ENCODE measurements at regions not wholly inside any gene's neighbourhood (a gene's known extent, or its start where the extent isn't known, plus 50 kb on each side); places are given as distances from the start of the nearest gene placed in this dataset.
"Not testable (repeated sequence)": the region's sequence is repeated elsewhere in the genome, so short reads cannot be mapped to it uniquely, and the experiment has no call there.

- Histone ChIP-seq H3K36me3 (ENCODE audit: control insufficient read depth, insufficient read depth, low read length) (no peaks in the 10 kb centered on the region), H3K9me3 (ENCODE audit: control insufficient read depth, insufficient read depth, low read depth, low read length) (no peaks in the 10 kb centered on the region), H3K4me1 (ENCODE audit: control insufficient read depth, insufficient read depth, low read length) (no peaks in the 10 kb centered on the region), H3K27me3 (ENCODE audit: control insufficient read depth, insufficient read depth, low read length) (no peaks in the 10 kb centered on the region; the same call in 1 of the 2 replicates), H3K4me3 (ENCODE audit: low read depth, low read length) (no peak overlapping the region), H3K9ac (ENCODE audit: low read length) (no peak overlapping the region), H3K27ac (ENCODE audit: low read depth, low read length) (no peak overlapping the region)
Observed at GRCh38 chrX:22589845-22590244, 317.1 kb downstream of the CBLL2 start.

GRCh38 chrX:22594766-22595165 lies 322.1 kb downstream of the CBLL2 start:
- H3K4me1 ChIP-seq (ENCODE audit: control insufficient read depth, insufficient read depth, low read length) = no peaks in the 10 kb centered on the region
- H3K9ac ChIP-seq (ENCODE audit: low read length) = no peak overlapping the region
- no peak overlapping the region for H3K4me3 ChIP-seq (ENCODE audit: low read depth, low read length)
- no peaks in the 10 kb centered on the region for H3K9me3 ChIP-seq (ENCODE audit: control insufficient read depth, insufficient read depth, low read depth, low read length)
- no peak overlapping the region for H3K27ac ChIP-seq (ENCODE audit: low read depth, low read length)
- no peaks in the 10 kb centered on the region for H3K36me3 ChIP-seq (ENCODE audit: control insufficient read depth, insufficient read depth, low read length)
- H3K27me3 ChIP-seq (ENCODE audit: control insufficient read depth, insufficient read depth, low read length) = no peaks in the 10 kb centered on the region; the same call in 1 of the 2 replicates

- Histone ChIP-seq H3K9me3 (ENCODE audit: control insufficient read depth, insufficient read depth, low read depth, low read length) (no peaks in the 10 kb centered on the region), H3K27me3 (ENCODE audit: control insufficient read depth, insufficient read depth, low read length) (no peaks in the 10 kb centered on the region), H3K27ac (ENCODE audit: low read depth, low read length) (no peak overlapping the region), H3K4me3 (ENCODE audit: low read depth, low read length) (no peak overlapping the region), H3K9ac (ENCODE audit: low read length) (no peak overlapping the region), H3K4me1 (ENCODE audit: control insufficient read depth, insufficient read depth, low read length) (no peaks in the 10 kb centered on the region), H3K36me3 (ENCODE audit: control insufficient read depth, insufficient read depth, low read length) (no peaks in the 10 kb centered on the region)
Observed at GRCh38 chrX:22603060-22603459, 330.3 kb downstream of the CBLL2 start.

GRCh38 chrX:22609452-22609851 lies 336.7 kb downstream of the CBLL2 start:
- not testable (repeated sequence) for H3K9ac ChIP-seq (ENCODE audit: low read length); H3K27ac ChIP-seq (ENCODE audit: low read depth, low read length); H3K27me3 ChIP-seq (ENCODE audit: control insufficient read depth, insufficient read depth, low read length)

GRCh38 chrX:22616867-22617266 lies 344.2 kb downstream of the CBLL2 start:
- no peaks in the 10 kb centered on the region for H3K4me1 ChIP-seq (ENCODE audit: control insufficient read depth, insufficient read depth, low read length)

More at GRCh38 chrX:22609452-22609851, 336.7 kb downstream of the CBLL2 start:
- H3K9me3 ChIP-seq (ENCODE audit: control insufficient read depth, insufficient read depth, low read depth, low read length) = peaks cover 12% of the 10 kb centered on the region
- H3K4me3 ChIP-seq (ENCODE audit: low read depth, low read length); H3K36me3 ChIP-seq (ENCODE audit: control insufficient read depth, insufficient read depth, low read length); H3K4me1 ChIP-seq (ENCODE audit: control insufficient read depth, insufficient read depth, low read length): not testable (repeated sequence)

GRCh38 chrX:22627576-22627975 lies 354.9 kb downstream of the CBLL2 start:
- no peak overlapping the region for H3K9ac ChIP-seq (ENCODE audit: low read length)

More at GRCh38 chrX:22616867-22617266, 344.2 kb downstream of the CBLL2 start:
- Histone ChIP-seq H3K4me3 (ENCODE audit: low read depth, low read length) (no peak overlapping the region), H3K36me3 (ENCODE audit: control insufficient read depth, insufficient read depth, low read length) (no peaks in the 10 kb centered on the region), H3K27me3 (ENCODE audit: control insufficient read depth, insufficient read depth, low read length) (no peaks in the 10 kb centered on the region), H3K27ac (ENCODE audit: low read depth, low read length) (no peak overlapping the region), H3K9ac (ENCODE audit: low read length) (no peak overlapping the region), H3K9me3 (ENCODE audit: control insufficient read depth, insufficient read depth, low read depth, low read length) (no peaks in the 10 kb centered on the region)

GRCh38 chrX:22628275-22628674 lies 355.6 kb downstream of the CBLL2 start:
- Histone ChIP-seq H3K27ac (ENCODE audit: low read depth, low read length) (no peak overlapping the region), H3K27me3 (ENCODE audit: control insufficient read depth, insufficient read depth, low read length) (no peaks in the 10 kb centered on the region; the same call in 1 of the 2 replicates), H3K36me3 (ENCODE audit: control insufficient read depth, insufficient read depth, low read length) (no peaks in the 10 kb centered on the region), H3K4me1 (ENCODE audit: control insufficient read depth, insufficient read depth, low read length) (no peaks in the 10 kb centered on the region), H3K4me3 (ENCODE audit: low read depth, low read length) (no peak overlapping the region), H3K9me3 (ENCODE audit: control insufficient read depth, insufficient read depth, low read depth, low read length) (no peaks in the 10 kb centered on the region), H3K9ac (ENCODE audit: low read length) (no peak overlapping the region)

More at GRCh38 chrX:22627576-22627975, 354.9 kb downstream of the CBLL2 start:
- no peak overlapping the region for H3K27ac ChIP-seq (ENCODE audit: low read depth, low read length)
- H3K4me3 ChIP-seq (ENCODE audit: low read depth, low read length) = no peak overlapping the region
- no peaks in the 10 kb centered on the region; the same call in 1 of the 2 replicates for H3K27me3 ChIP-seq (ENCODE audit: control insufficient read depth, insufficient read depth, low read length)
- H3K9me3 ChIP-seq (ENCODE audit: control insufficient read depth, insufficient read depth, low read depth, low read length) = no peaks in the 10 kb centered on the region
- no peaks in the 10 kb centered on the region for H3K4me1 ChIP-seq (ENCODE audit: control insufficient read depth, insufficient read depth, low read length)
- H3K36me3 ChIP-seq (ENCODE audit: control insufficient read depth, insufficient read depth, low read length) = no peaks in the 10 kb centered on the region

- no peaks in the 10 kb centered on the region for H3K4me1 ChIP-seq (ENCODE audit: control insufficient read depth, insufficient read depth, low read length)
Observed at GRCh38 chrX:22629105-22629725, 356.5 kb downstream of the CBLL2 start.

GRCh38 chrX:22634083-22634482 lies 361.4 kb downstream of the CBLL2 start:
- H3K36me3 ChIP-seq (ENCODE audit: control insufficient read depth, insufficient read depth, low read length) = no peaks in the 10 kb centered on the region
- no peaks in the 10 kb centered on the region; the same call in 1 of the 2 replicates for H3K27me3 ChIP-seq (ENCODE audit: control insufficient read depth, insufficient read depth, low read length)
- no peak overlapping the region for H3K27ac ChIP-seq (ENCODE audit: low read depth, low read length)
- no peaks in the 10 kb centered on the region; the same call in 1 of the 2 replicates for H3K9me3 ChIP-seq (ENCODE audit: control insufficient read depth, insufficient read depth, low read depth, low read length)
- no peak overlapping the region for H3K4me3 ChIP-seq (ENCODE audit: low read depth, low read length)
- H3K9ac ChIP-seq (ENCODE audit: low read length) = no peak overlapping the region
- H3K4me1 ChIP-seq (ENCODE audit: control insufficient read depth, insufficient read depth, low read length) = no peaks in the 10 kb centered on the region

More at GRCh38 chrX:22629105-22629725, 356.5 kb downstream of the CBLL2 start:
- Histone ChIP-seq H3K27ac (ENCODE audit: low read depth, low read length) (no peak overlapping the region), H3K36me3 (ENCODE audit: control insufficient read depth, insufficient read depth, low read length) (no peaks in the 10 kb centered on the region), H3K9me3 (ENCODE audit: control insufficient read depth, insufficient read depth, low read depth, low read length) (no peaks in the 10 kb centered on the region), H3K9ac (ENCODE audit: low read length) (no peak overlapping the region), H3K4me3 (ENCODE audit: low read depth, low read length) (no peak overlapping the region), H3K27me3 (ENCODE audit: control insufficient read depth, insufficient read depth, low read length) (no peaks in the 10 kb centered on the region; the same call in 1 of the 2 replicates)

GRCh38 chrX:22634751-22635150 lies 362.0 kb downstream of the CBLL2 start:
- H3K9me3 ChIP-seq (ENCODE audit: control insufficient read depth, insufficient read depth, low read depth, low read length) = no peaks in the 10 kb centered on the region; the same call in 1 of the 2 replicates
- no peaks in the 10 kb centered on the region; the same call in 1 of the 2 replicates for H3K27me3 ChIP-seq (ENCODE audit: control insufficient read depth, insufficient read depth, low read length)
- H3K36me3 ChIP-seq (ENCODE audit: control insufficient read depth, insufficient read depth, low read length) = no peaks in the 10 kb centered on the region
- H3K4me1 ChIP-seq (ENCODE audit: control insufficient read depth, insufficient read depth, low read length) = no peaks in the 10 kb centered on the region
- H3K9ac ChIP-seq (ENCODE audit: low read length) = no peak overlapping the region
- no peak overlapping the region for H3K4me3 ChIP-seq (ENCODE audit: low read depth, low read length)
- H3K27ac ChIP-seq (ENCODE audit: low read depth, low read length) = no peak overlapping the region

GRCh38 chrX:22648281-22648680 lies 351.5 kb upstream of the DDX53 start:
- H3K4me1 ChIP-seq (ENCODE audit: control insufficient read depth, insufficient read depth, low read length) = peaks cover 4% of the 10 kb centered on the region; the same call in 1 of the 2 replicates
- no peaks in the 10 kb centered on the region; the same call in 1 of the 2 replicates for H3K27me3 ChIP-seq (ENCODE audit: control insufficient read depth, insufficient read depth, low read length)
- no peaks in the 10 kb centered on the region for H3K36me3 ChIP-seq (ENCODE audit: control insufficient read depth, insufficient read depth, low read length)
- no peak overlapping the region for H3K9ac ChIP-seq (ENCODE audit: low read length)
- no peak overlapping the region for H3K4me3 ChIP-seq (ENCODE audit: low read depth, low read length)
- H3K9me3 ChIP-seq (ENCODE audit: control insufficient read depth, insufficient read depth, low read depth, low read length) = peaks cover 5% of the 10 kb centered on the region; the same call in 1 of the 2 replicates
- no peak overlapping the region for H3K27ac ChIP-seq (ENCODE audit: low read depth, low read length)
